ENCODE measurements at regions not wholly inside any gene's neighbourhood (a gene's known extent, or its start where the extent isn't known, plus 50 kb on each side); places are given as distances from the start of the nearest gene placed in this dataset.
"Not testable (repeated sequence)": the region's sequence is repeated elsewhere in the genome, so short reads cannot be mapped to it uniquely, and the experiment has no call there.

GRCh38 chr6:4421837-4422236 is 286.5 kb upstream of the ECI2 start:
- DNase-seq (ENCODE audit: extremely low read depth in 1 of 2, low read depth in 1 of 2), result no peak

- no peak for DNase-seq (ENCODE audit: extremely low read depth in 1 of 2, low read depth in 1 of 2)
These were observed 284.9 kb upstream of the ECI2 start for GRCh38 chr6:4420160-4420865.

- DNase-seq (ENCODE audit: extremely low read depth in 1 of 2, low read depth in 1 of 2), result no peak
These were observed 280.2 kb upstream of the ECI2 start for GRCh38 chr6:4415549-4415948.

GRCh38 chr6:4414078-4414477 is 278.7 kb upstream of the ECI2 start:
- DNase-seq (ENCODE audit: extremely low read depth in 1 of 2, low read depth in 1 of 2), result not testable (repeated sequence)

GRCh38 chr6:4413073-4413472 is 277.7 kb upstream of the ECI2 start:
- no peak for DNase-seq (ENCODE audit: extremely low read depth in 1 of 2, low read depth in 1 of 2)

GRCh38 chr6:4412488-4412887 is 277.1 kb upstream of the ECI2 start:
- DNase-seq (ENCODE audit: extremely low read depth in 1 of 2, low read depth in 1 of 2), result no peak

- no peak for DNase-seq (ENCODE audit: extremely low read depth in 1 of 2, low read depth in 1 of 2)
These were observed 276.7 kb upstream of the ECI2 start for GRCh38 chr6:4412077-4412476.

- not testable (repeated sequence) for DNase-seq (ENCODE audit: extremely low read depth in 1 of 2, low read depth in 1 of 2)
These were observed 272.3 kb upstream of the ECI2 start for GRCh38 chr6:4407710-4408109.

GRCh38 chr6:4405621-4406212 is 270.3 kb upstream of the ECI2 start:
- DNase-seq (ENCODE audit: extremely low read depth in 1 of 2, low read depth in 1 of 2), result no peak

- no peak for DNase-seq (ENCODE audit: extremely low read depth in 1 of 2, low read depth in 1 of 2)
These were observed 269.0 kb upstream of the ECI2 start for GRCh38 chr6:4404415-4404814.

GRCh38 chr6:4403828-4404227 is 268.5 kb upstream of the ECI2 start:
- DNase-seq (ENCODE audit: extremely low read depth in 1 of 2, low read depth in 1 of 2), result no peak

- no peak for DNase-seq (ENCODE audit: extremely low read depth in 1 of 2, low read depth in 1 of 2)
These were observed 267.8 kb upstream of the ECI2 start for GRCh38 chr6:4403023-4403752.

- no peak for DNase-seq (ENCODE audit: extremely low read depth in 1 of 2, low read depth in 1 of 2)
These were observed 267.2 kb upstream of the ECI2 start for GRCh38 chr6:4402477-4402976.

- no peak for DNase-seq (ENCODE audit: extremely low read depth in 1 of 2, low read depth in 1 of 2)
These were observed 266.3 kb upstream of the ECI2 start for GRCh38 chr6:4401408-4402368.

GRCh38 chr6:4399656-4400055 is 264.3 kb upstream of the ECI2 start:
- DNase-seq (ENCODE audit: extremely low read depth in 1 of 2, low read depth in 1 of 2), result no peak

- DNase-seq (ENCODE audit: extremely low read depth in 1 of 2, low read depth in 1 of 2), result no peak
These were observed 263.4 kb upstream of the ECI2 start for GRCh38 chr6:4398791-4399190.

GRCh38 chr6:4397307-4397706 is 261.9 kb upstream of the ECI2 start:
- no peak for DNase-seq (ENCODE audit: extremely low read depth in 1 of 2, low read depth in 1 of 2)

- no peak for DNase-seq (ENCODE audit: extremely low read depth in 1 of 2, low read depth in 1 of 2)
These were observed 260.7 kb upstream of the ECI2 start for GRCh38 chr6:4396044-4396443.

GRCh38 chr6:4395386-4395785 is 260.0 kb upstream of the ECI2 start:
- no peak for DNase-seq (ENCODE audit: extremely low read depth in 1 of 2, low read depth in 1 of 2)

- no peak for DNase-seq (ENCODE audit: extremely low read depth in 1 of 2, low read depth in 1 of 2)
These were observed 259.4 kb upstream of the ECI2 start for GRCh38 chr6:4394786-4395185.

GRCh38 chr6:4388675-4389074 is 253.3 kb upstream of the ECI2 start:
- no peak for DNase-seq (ENCODE audit: extremely low read depth in 1 of 2, low read depth in 1 of 2)

Measured in activated CD8-positive, alpha-beta memory T cell treated with anti-CD3 and anti-CD28 coated beads for 1 hour (primary cell).